OCI-M2 (cell line): ENCODE measurements at regions not wholly inside any gene's neighbourhood (a gene's known extent, or its start where the extent isn't known, plus 50 kb on each side); places are given as distances from the start of the nearest gene placed in this dataset.
"Not testable (repeated sequence)": the region's sequence is repeated elsewhere in the genome, so short reads cannot be mapped to it uniquely, and the experiment has no call there.

Experiments
- DNase-seq: peaks from one replicate; lab custom pipeline; 2025; ENCODE audit not compliant: unreplicated experiment; lab: John Stamatoyannopoulos, UW

DNA sequence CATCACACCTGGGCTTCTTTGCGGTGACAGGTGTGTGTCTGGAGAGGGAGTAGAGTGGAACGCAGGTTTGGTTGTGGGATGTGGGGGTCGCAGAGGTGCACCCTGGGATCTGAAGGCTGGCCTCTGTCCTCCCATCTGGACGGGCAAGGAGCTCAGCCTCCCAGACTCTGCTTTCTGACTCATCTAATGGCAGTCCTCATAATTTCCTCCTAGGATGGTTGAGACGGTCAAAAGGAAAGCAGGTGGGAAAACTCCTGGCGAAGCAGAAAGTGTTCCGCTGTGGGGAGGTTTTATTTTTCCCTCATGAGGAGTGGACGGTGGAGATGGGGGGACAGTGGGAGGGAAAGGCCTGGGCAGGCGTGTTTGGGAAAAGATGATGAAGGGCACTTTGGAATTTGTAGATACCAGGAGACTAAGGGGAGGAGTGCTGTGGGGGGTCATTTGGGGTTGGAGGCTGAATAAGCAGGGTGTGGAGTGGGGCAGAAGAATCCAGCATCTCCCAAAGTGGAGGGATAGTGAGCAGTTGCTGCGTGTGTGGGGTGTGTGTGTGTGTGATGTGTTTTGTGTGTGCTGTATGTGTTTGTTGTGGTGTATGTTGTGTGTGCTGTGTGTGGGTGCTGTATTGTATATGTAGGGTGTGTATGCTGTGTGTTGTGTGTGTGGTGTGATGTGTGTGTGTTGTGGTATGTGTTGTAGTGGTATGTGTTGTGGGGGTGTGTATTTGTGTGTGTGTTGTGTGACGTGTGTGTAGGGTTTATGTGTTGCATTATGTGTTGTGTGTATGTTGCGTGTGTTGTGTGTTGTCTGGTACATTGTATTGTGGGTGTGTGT is 97.2 kb upstream of the PODXL start:
- no peak for DNase-seq

DNA sequence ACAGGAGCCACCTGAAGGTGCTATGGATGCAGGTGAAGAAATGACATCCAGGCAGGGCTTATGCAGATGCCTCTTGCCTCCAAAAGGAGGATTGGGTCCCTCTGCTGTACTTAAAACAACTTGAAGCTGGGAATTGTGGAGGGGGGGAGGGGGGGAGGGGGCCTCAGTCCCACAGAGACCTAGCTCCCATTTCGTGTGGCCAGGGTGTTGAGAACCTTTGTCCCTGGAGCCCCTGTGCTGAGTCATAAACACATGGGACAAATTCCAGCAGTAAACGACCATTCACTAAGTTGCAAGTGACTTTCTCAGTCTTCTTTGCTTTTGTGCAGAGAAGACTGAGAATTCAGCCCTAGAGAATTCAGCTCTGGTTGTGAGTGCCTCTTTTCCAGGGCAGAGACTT is 96.5 kb upstream of the PODXL start:
- DNase-seq = no peak

DNA sequence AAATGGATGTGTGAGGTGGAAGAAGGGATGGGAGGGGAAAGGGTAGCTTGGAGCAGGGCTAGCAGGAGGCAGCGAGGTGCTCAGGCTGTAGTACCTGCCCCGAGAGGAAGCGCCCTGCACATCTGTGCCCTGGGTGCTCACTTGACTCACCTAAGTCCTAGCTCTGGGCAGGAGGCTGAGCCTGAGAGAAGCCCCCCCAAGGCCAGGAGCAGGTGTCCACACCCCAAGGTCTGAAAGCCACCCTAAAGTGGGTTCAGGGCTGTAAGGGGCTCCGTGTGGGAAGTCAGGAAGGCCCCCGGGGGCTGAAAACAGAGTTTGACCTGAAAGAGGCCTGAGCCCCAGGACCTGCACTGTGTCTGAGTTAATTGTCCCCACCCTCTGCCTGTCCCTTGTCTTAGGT is 95.8 kb upstream of the PODXL start:
- DNase-seq = no peak

DNA sequence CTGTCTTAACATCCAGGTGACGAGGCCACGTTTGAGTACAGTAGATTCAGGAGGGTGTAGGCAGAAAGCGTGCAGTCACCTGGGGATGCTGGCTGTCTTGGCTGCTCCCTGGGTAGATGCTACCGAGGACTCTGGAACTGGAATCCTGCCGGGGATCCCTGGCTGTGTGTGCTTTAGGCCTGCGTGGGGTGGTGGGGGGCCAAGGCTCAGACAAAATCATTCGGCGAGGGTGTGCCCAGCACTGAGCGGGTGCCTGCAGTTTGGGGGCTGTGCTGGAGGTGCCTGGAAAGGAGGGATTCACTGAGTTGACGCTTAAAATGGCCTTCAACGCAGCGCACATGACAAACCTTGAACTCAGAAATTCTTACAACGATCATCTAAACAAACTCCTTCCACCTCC is 93.5 kb upstream of the PODXL start:
- no peak for DNase-seq

DNA sequence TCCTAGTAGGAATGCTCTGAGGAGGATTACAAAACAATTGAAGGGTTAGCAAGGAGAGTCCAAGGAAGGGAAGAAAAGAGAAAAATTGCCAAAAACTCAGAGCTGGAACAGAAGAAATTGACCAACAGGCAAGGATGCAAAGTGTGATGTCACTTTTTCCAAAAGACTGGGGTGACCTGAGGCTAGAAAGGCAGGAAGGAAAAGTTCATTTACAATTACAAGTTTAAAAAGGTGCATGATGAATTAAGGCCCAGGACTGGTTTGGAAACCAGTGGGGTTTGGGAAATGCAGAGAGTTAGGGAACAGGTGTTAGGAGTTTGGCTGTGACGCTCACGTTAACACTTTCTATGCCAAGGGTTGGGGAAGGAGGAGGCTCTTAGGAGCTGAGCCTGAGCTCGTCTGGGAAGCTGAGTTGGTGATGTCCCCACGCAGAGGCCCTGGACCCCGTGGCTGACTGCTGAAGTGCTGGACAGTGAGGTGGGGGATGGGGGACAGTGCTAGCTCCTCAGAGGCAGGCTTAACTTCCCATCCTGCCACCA is 92.6 kb upstream of the PODXL start:
- no peak for DNase-seq

DNA sequence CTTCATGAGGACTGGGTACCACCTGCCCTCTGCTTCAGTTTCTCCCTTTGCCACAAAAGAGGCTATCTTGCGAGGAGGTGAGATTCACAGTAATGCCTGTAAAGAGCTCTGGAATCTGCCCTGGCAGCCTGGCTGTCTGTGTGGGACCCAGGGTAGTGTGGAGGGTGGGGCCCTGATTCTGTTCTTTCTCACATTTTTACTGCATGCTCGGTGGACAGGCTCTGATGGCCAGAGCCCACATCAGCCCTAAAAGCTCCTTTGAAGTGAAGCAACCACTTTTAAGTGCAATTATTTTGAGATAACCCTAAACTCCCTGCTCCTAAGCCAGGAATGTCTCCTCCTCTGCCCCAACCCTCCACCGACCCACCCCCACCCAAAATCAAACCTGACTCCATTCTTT is 92.1 kb upstream of the PODXL start:
- DNase-seq = no peak

DNA sequence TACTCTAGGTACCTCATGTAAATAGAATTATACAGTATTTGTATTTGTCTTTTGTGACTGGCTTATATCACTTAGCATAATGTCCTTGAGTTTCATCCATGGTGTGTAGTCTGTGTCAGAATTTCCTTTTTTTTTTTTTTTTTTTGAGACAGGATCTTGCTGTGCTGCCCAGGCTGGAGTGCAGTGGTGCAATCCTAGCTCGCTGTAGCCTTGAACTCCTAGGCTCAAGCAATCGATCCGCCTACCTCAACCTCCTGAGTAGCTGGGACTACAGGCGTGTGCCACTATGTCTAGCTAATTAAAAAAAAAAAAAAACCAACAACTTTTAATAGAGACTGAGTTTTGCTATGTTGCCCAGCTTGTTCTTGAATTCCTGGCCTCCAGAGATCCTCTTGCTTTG is 89.8 kb upstream of the PODXL start:
- no peak for DNase-seq

DNA sequence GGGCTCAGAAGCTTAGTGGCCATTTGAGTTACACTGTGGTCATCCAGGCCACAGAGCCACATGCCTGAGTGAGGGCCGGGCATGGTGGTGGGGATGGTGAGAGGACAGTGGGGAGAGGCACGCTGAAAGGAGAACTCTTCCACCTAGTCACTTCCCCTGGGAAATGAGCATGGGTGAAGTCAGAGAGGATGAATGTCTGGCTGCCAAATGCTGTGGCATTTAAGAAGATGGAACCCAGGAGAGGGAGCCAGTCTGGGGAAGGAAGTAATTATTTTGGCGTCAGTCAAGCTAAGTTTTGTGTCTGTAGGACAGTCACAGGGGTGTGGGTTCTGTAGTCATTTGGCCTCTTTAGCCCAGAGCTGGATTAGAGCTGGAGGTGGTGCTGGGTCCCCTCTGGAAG is 86.0 kb upstream of the PODXL start:
- DNase-seq = no peak

DNA sequence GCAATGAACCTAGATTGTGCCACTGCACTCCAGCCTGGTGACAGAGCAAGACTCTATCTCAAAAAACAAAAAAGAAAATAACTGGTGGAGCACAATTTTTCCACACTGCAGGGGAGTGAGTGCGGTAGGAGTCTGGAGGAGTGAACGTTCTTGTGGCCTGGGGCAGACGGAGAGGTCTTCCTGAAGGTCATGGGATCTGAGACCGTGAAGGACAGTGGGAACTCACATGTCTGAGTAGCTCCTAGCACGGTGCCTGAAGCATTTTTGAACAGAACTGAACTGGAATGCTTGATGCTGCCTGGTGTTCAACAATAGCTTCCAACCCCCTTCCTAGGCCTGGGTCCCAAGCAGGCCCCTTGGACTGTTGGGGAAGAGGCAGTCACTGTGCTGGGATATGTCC is 84.3 kb upstream of the PODXL start:
- DNase-seq = no peak

DNA sequence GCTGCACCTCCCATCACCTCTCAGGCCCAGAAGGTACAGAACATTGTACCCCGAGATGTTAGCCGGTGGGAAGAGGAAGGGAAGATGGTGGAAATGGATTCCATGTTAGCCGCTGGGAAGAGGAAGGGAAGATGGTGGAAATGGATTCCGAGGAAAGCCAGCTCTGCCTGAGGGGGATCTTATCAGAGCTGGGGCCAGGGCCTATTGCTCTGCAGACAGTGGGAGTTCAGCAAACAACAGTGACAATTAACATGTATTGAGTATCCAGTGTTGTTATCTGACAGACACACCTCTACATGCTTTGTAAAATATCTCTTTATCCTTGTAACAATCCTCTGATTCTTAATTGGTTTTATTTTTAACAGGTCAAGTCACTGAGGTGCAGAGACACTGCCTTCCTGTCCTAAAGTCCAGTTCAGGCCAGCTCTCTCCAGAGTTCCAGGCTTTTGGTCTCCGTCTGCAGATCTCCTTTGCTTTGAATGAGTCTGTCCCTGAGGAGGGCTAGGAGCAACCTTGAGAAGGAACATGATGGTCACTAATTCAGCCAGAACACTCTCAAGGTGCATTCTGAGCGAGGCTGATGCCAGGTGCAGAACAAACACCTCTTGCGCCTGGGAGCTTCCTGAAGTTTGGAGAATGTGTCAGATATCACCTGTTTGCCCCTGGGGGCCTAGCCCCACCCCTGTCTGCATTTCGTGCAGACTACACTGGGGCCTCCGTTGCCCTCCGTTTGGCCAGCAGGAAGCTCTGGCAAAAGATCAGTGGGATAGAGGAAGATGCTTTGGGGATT is 82.4 kb upstream of the PODXL start:
- DNase-seq = no peak

DNA sequence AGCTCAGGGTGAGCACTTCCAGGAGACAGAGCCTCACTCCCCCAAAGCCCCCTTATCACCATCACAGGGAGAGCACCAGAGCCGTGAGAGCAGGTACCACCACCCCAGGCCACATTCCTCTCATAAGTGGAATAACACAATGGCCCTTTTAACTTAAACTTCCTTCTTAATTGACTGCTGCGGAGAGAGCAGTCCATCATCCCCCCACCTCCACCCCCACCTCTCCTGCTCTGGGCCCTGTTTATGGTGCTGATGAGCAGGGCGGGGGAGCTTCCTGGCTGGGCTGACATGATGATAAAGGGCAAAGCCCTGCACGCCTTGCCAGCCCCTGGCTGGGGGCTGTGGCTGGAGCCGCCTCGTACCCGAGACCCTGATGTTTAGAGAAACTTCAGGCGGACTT is 81.4 kb upstream of the PODXL start:
- DNase-seq = no peak

DNA sequence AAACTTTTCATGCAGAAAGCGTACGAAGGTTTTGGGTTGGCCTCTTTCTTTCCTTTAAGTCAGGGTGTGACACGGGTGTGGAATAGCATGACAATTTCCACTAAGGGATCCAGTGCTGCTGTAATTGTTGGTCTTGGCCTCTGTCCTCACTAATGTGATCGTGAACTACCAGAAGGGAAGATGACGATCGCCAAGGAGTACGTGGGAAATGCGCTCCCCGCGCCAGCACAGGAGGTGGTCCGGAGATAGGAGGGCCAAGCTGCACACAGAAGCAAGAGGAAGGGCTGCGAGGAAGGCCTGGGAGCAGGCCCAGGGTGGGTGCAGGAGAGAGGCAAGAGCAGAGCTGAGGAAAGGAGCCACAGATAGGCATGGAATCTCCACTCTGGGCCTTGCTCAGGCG is 79.7 kb upstream of the PODXL start:
- no peak for DNase-seq

DNA sequence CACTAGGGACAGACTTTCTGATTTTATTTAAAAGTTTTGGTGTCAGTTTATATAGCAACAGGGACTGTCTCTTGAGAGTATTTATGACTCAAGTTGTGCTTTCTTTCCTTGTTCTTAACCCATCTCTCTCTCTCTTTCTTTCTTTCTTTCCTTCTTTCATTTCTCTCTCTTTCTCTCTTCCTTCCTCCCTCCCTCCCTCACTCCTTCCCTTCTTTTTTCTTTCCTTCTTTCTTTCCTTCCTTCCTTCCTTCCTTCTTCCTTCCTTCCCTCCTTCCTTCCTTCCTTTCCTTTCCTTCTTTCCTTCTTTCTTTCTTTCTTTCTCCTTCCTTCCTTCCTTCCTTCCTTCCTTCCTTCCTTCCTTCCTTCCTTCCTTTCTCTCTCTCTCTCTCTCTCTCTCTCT is 77.8 kb upstream of the PODXL start:
- not testable (repeated sequence) for DNase-seq

DNA sequence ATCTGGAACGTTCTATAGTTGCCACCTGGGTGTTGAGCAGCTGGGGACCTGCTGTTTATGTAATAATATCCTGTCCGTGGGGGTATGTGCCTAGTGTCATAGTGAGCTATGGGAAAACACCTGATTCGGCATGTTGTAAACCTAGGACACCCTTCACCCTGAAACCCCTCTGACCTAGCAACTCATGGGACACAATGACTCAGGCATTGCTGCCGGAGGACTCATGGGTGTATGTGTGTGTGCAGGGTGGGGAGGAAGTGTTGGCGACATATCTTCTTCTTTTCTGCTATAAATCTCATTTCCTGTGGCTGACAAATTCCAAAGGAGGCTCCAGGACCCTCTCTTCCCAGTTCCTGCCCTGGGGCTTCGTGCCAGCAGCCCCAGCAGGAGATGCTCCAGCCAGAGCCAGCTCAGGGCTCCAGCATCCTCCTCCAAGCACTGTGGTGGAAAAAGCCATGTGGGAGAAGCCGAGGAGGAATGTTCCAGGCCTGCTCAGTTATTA is 77.0 kb upstream of the PODXL start:
- no peak for DNase-seq

DNA sequence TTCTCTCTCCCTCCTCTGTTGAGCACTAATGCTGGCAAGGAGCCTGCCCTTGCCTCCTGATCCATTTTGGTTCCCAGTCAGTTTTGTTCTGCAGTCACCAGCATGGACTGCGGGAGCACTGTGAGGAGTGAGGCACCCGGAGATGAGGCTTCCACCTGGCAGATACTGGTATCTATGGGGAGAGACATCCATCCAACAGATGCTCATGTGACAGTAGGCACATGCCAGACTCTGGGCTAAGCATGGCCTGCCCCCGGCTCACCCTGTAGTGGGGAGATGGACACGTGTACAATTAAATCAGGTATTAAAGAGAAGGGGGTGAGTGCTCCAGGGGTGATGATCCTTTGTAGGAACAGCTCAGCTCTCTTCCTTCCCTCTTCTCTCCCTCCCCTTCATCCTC is 74.0 kb upstream of the PODXL start:
- DNase-seq = no peak

DNA sequence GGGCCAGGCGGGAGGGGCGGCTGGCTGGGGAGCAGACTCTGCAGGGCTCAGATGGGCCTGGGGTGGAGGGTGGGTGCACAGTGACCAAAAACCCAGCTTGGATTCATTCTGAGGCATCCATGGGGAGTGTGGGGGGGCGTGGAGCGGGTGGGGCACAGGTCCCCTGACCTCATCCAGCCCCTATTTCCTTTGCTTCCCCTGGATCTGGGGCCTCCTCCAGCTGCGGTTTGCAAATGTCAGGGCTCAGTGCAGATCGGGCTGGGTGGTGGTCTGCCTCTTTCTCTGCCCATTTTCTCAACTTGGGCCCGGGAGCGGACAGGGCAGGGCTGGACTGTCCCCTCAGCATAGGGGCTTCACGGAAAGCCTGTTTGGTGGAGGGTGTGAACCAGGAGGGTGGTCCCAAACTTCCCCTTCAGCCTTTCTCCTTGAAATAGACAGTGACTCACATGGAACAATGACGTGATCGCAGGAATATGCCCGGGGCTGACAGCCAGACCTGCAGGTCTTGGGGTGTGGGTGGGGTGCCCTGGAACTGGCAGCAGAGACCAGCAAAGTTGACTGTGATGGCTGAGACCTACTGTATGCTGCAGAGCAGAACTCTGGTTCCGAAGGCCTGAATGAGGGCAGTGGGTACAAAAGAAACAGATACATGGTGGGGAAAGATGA is 72.9 kb upstream of the PODXL start:
- DNase-seq = no peak

DNA sequence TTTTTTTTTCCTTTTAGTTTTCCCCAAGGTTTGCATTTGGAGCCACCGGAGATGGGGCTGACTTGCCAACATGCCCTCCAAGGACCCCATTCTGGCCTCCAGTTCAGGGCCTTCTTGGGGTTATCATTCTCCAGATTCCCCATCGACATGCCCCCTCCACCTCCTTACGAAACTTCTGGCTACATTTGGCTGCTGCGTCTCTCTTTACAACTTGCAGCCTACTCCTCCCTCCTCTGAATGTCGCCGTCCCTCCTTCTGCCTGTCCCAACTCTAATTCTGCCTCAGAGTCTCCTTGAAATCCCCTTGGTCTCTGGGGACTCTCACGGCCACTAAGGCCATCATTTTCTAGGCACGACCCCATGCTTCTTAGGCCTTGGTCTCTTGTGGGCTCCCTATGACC is 72.2 kb upstream of the PODXL start:
- DNase-seq = no peak

DNA sequence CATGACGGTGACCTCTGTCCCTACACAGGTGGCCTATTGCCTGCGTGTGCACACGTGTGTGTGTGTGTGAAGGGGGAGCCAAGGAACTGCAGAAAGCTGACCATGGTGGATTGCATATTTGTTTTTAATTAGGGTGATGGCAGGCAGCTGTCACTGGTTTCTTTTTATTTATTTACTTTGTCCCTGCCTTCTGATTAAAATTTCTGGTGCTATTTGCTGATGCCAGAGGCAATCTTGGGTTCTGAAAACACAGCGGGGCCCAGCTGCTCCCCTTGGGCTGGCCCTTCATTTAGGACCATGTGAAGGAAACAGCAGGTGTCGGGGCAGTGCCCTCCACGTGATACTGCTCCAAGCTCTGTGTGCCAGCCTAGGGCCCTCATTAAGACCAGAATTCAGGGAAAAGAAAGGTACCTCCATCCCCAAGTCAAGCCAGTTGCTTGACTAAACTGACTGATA is 71.3 kb upstream of the PODXL start:
- no peak for DNase-seq

DNA sequence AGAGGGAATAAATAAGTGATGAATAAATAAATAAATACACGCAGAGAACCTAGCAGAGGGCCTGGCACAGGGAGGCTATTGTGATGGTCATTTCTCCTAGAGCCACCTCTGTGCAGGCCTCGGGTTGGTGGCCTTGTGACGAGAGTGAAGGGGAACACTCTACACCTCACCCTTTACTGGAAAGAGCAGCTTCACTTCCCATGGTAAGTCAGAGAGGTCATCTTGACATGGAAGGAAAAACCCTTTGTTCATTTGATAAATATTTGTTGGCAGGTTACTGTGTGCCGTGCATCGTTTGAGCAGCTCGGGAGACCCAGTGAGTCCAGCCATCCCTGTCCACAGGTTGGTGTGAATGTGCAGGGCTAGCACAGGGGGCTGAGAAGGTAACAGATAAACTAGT is 70.2 kb upstream of the PODXL start:
- DNase-seq = no peak

DNA sequence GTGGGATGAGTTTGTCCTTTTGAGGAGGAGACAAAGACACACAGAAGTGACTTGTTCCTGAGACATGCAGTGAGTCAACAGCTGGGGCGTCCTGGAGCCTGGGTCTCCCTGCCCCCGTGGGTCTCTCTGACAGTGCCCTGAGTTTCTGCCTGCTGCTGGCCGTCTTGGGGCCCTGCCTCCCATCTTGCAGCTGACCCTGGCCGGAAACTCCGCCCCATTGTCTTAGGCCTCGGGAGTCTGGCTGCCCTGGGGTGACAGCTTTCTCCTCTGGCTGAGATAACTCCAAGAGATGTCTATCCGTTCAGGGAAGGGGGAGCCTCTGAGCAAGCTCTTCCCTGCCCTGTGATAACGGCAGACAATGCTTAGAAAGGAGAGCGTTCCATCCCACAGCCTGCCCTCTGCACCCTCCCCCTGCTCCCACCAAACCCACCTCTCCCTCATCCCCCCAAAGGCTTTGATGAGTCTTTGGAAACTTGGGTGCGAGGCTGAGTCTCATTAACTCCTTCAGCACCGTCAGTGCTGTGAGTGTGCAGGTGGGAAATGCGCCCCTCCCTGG is 69.5 kb upstream of the PODXL start:
- DNase-seq = no peak

DNA sequence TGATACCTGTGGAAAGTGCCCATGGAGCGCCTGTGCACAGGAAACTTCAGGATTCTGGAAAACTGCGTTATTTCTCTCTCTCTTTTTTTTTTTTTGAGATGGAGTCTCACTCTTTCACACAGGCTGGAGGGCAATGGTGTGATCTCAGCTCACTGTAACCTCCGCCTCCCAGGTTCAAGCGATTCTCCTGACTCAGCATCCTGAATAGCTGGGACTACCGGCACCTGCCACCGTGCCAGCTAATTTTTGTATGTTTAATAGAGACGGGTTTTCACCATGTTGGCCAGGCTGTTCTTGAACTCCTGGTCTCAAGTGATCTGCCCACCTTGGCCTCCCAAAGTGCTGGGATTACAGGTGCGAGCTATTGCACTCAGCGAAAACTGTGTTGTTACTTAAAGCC is 68.9 kb upstream of the PODXL start:
- DNase-seq = not testable (repeated sequence)
